CD4-positive, CD25-positive, alpha-beta regulatory T cell (primary cell): ENCODE measurements at regions not wholly inside any gene's neighbourhood (a gene's known extent, or its start where the extent isn't known, plus 50 kb on each side); places are given as distances from the start of the nearest gene placed in this dataset.

Experiments
- ATAC-seq, 2 donors: fragments of 150-1000 bp; cut with Tn5 transposase; one replicate each; pipeline ENCODE4 v1.10.0; 2021; ENCODE audit warnings: low read depth in 2 of 2, moderate number of reproducible peaks in 2 of 2, moderate library complexity in 1 of 2
- DNase-seq, 3 donors: peaks; one replicate each; pipeline versions ENCODE4 v3.0.0 to v3.0.0-alpha.2; 2012 to 2022; ENCODE audit warnings: mixed read lengths in 1 of 3
- H3K27ac ChIP-seq: one replicate; pipeline ENCODE4 v1.7.0; 2013; ENCODE audit warnings: mild to moderate bottlenecking, low read length; ENCODE audit not compliant: insufficient read depth, poor library complexity, severe bottlenecking
- H3K27me3 ChIP-seq: one replicate; pipeline ENCODE4 v1.7.0; 2013; ENCODE audit warnings: low read length; ENCODE audit not compliant: control insufficient read depth, insufficient read depth
- H3K36me3 ChIP-seq: one replicate; pipeline ENCODE4 v1.7.0; 2013; ENCODE audit warnings: mild to moderate bottlenecking, low read length, moderate library complexity; ENCODE audit not compliant: control insufficient read depth, insufficient read depth
- H3K4me1 ChIP-seq: 2 replicates; pipeline ENCODE4 v1.7.0; 2013; ENCODE audit warnings: mild to moderate bottlenecking, low read length; ENCODE audit not compliant: insufficient read depth, control insufficient read depth, poor library complexity, severe bottlenecking
- H3K4me3 ChIP-seq: one replicate; pipeline ENCODE4 v1.7.0; 2013; ENCODE audit warnings: low read depth, mild to moderate bottlenecking, low read length, moderate library complexity
- H3K9me3 ChIP-seq, 2 experiments: 1 replicate in 1 of 2; 2 replicates in 1 of 2; pipeline ENCODE4 v1.7.0; 2013; ENCODE audit warnings: low read length in 2 of 2, mild to moderate bottlenecking in 1 of 2, moderate library complexity in 1 of 2; ENCODE audit not compliant: control insufficient read depth in 2 of 2
- H3K27ac Mint-ChIP-seq, 3 donors: one replicate each; pipeline ENCODE4 v1.8.0; 2020 to 2022; ENCODE audit warnings: mild to moderate bottlenecking in 3 of 3, mixed read lengths in 3 of 3, moderate library complexity in 2 of 3
- H3K27me3 Mint-ChIP-seq: one replicate; pipeline ENCODE4 v1.8.0; 2022; ENCODE audit warnings: mild to moderate bottlenecking, mixed read lengths
- H3K36me3 Mint-ChIP-seq: one replicate; pipeline ENCODE4 v1.8.0; 2020; ENCODE audit warnings: mixed read lengths
- H3K4me1 Mint-ChIP-seq, 4 donors: one replicate each; pipeline ENCODE4 v1.8.0; 2020 to 2022; ENCODE audit warnings: mixed read lengths in 4 of 4, mild to moderate bottlenecking in 1 of 4
- H3K4me3 Mint-ChIP-seq, 4 donors: one replicate each; pipeline ENCODE4 v1.8.0; 2020 to 2022; ENCODE audit warnings: mild to moderate bottlenecking in 4 of 4, mixed read lengths in 4 of 4, moderate library complexity in 3 of 4
- H3K9me3 Mint-ChIP-seq, 7 donors: one replicate each; pipeline ENCODE4 v1.8.0; 2020 to 2022; ENCODE audit warnings: mixed read lengths in 7 of 7, mild to moderate bottlenecking in 3 of 7, moderate library complexity in 2 of 7

- no peak for DNase-seq
Observed at GRCh38 chrX:51437521-51437920, 58.9 kb downstream of the NUDT11 start.

GRCh38 chrX:51435101-51435500, 61.3 kb downstream of the NUDT11 start:
- no peaks in the 10 kb centered on the region for H3K27me3 Mint-ChIP-seq
- H3K9me3 ChIP-seq = no peaks in the 10 kb centered on the region
- ATAC-seq (no peak), DNase-seq (no peak)
- H3K36me3 ChIP-seq = no peaks in the 10 kb centered on the region
- H3K4me3 ChIP-seq = no peak overlapping the region
- H3K4me1 Mint-ChIP-seq = peaks cover 0 to 7% (median under 1%) of the 10 kb centered on the region in 4 donors
- H3K4me1 ChIP-seq = no peaks in the 10 kb centered on the region
- no peak overlapping the region for H3K4me3 Mint-ChIP-seq
- H3K27ac ChIP-seq = no peak overlapping the region
- H3K36me3 Mint-ChIP-seq = no peaks in the 10 kb centered on the region
- no peaks in the 10 kb centered on the region for H3K9me3 Mint-ChIP-seq
- no peak overlapping the region for H3K27ac Mint-ChIP-seq
- H3K27me3 ChIP-seq = no peaks in the 10 kb centered on the region

More at GRCh38 chrX:51437521-51437920, 58.9 kb downstream of the NUDT11 start:
- ATAC-seq = no peak
- peaks cover 0 to 4% (median 0%) of the 10 kb centered on the region in 4 donors for H3K4me1 Mint-ChIP-seq
- no peaks in the 10 kb centered on the region for H3K27me3 Mint-ChIP-seq
- no peaks in the 10 kb centered on the region for H3K36me3 Mint-ChIP-seq
- H3K36me3 ChIP-seq = no peaks in the 10 kb centered on the region
- no peak overlapping the region for H3K27ac ChIP-seq
- H3K27me3 ChIP-seq = no peaks in the 10 kb centered on the region
- H3K9me3 ChIP-seq = no peaks in the 10 kb centered on the region
- H3K9me3 Mint-ChIP-seq = peaks cover 0 to 3% (median 0%) of the 10 kb centered on the region in 7 donors
- no peaks in the 10 kb centered on the region for H3K4me1 ChIP-seq
- H3K4me3 Mint-ChIP-seq = no peak overlapping the region
- no peak overlapping the region for H3K27ac Mint-ChIP-seq
- H3K4me3 ChIP-seq = no peak overlapping the region

DNA sequence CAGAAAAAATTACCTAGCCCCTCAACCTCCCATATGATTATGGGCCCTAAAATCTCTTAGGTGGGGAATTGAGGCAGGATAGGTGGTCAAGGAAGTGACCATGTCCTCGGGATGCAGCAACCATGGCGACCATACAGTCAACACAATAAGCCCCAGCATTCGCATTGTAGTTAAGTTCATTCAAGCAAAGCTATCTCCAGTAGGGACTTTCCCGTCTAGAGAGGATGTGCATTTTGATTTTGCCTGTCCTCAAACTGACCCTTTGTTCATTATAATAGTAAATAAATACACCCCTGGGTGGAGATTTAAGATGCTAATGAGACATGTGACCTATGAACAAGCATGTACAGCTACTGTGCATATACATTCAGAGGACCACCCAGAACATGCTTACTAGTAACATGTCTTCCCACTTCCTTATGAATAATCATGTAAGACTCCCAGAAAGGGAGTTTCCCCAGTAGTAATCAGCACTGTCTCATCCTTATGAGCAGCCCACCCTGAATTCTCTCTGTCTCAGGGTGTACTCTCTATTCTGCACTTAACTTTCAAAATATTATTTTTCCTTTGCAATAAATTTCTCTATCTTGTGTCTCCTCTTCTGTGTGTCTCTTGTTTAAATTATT, 74.3 kb downstream of the NUDT11 start:
- H3K4me1 Mint-ChIP-seq = peaks cover 0 to 4% (median 2%) of the 10 kb centered on the region in 4 donors
- no peaks in the 10 kb centered on the region for H3K27me3 ChIP-seq
- H3K9me3 Mint-ChIP-seq = no peaks in the 10 kb centered on the region
- H3K36me3 ChIP-seq = no peaks in the 10 kb centered on the region
- ATAC-seq = no peak
- no peak overlapping the region for H3K4me3 Mint-ChIP-seq
- H3K4me3 ChIP-seq = no peak overlapping the region
- H3K27ac ChIP-seq = no peak overlapping the region
- no peak overlapping the region for H3K27ac Mint-ChIP-seq
- no peaks in the 10 kb centered on the region for H3K4me1 ChIP-seq
- H3K27me3 Mint-ChIP-seq = no peaks in the 10 kb centered on the region
- no peaks in the 10 kb centered on the region for H3K9me3 ChIP-seq
- H3K36me3 Mint-ChIP-seq = no peaks in the 10 kb centered on the region
- DNase-seq = no peak

- peaks cover 0 to 4% (median 2%) of the 10 kb centered on the region in 4 donors for H3K4me1 Mint-ChIP-seq
- peak overlapping the region in 2 of 3 donors; percentile 21 to 43 for H3K27ac Mint-ChIP-seq
- no peaks in the 10 kb centered on the region for H3K9me3 Mint-ChIP-seq
- H3K36me3 Mint-ChIP-seq = no peaks in the 10 kb centered on the region
- Histone ChIP-seq H3K27me3 (no peaks in the 10 kb centered on the region), H3K4me1 (no peaks in the 10 kb centered on the region), H3K36me3 (no peaks in the 10 kb centered on the region), H3K27ac (no peak overlapping the region), H3K4me3 (no peak overlapping the region), H3K9me3 (no peaks in the 10 kb centered on the region)
- peak; percentile 2 to 62 (median 46) for DNase-seq
- ATAC-seq = no peak
- H3K27me3 Mint-ChIP-seq = no peaks in the 10 kb centered on the region
- no peak overlapping the region for H3K4me3 Mint-ChIP-seq
Observed at GRCh38 chrX:51420610-51421009, 75.8 kb downstream of the NUDT11 start.

DNA sequence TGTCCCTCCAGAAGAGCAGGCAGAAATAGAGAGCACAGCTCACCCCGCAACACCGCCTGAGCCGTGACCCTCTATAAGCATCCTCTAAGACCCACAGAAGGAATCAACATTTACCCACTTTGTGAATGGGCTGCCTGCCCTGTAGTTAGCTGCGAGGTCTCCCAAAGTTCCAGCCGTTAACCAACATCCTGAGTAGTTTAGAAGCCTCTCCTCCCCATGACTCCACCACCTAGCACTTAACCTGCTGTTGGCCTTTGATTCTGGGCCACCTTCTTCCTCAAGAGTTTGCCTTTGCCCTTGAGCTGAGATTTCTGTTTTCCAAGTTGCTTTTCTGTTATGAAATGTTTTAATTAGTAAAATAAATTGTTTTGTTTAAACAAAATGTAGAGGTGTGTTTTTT, 75.8 kb downstream of the NUDT10 start:
- H3K36me3 Mint-ChIP-seq = peaks cover 3% of the 10 kb centered on the region

DNA sequence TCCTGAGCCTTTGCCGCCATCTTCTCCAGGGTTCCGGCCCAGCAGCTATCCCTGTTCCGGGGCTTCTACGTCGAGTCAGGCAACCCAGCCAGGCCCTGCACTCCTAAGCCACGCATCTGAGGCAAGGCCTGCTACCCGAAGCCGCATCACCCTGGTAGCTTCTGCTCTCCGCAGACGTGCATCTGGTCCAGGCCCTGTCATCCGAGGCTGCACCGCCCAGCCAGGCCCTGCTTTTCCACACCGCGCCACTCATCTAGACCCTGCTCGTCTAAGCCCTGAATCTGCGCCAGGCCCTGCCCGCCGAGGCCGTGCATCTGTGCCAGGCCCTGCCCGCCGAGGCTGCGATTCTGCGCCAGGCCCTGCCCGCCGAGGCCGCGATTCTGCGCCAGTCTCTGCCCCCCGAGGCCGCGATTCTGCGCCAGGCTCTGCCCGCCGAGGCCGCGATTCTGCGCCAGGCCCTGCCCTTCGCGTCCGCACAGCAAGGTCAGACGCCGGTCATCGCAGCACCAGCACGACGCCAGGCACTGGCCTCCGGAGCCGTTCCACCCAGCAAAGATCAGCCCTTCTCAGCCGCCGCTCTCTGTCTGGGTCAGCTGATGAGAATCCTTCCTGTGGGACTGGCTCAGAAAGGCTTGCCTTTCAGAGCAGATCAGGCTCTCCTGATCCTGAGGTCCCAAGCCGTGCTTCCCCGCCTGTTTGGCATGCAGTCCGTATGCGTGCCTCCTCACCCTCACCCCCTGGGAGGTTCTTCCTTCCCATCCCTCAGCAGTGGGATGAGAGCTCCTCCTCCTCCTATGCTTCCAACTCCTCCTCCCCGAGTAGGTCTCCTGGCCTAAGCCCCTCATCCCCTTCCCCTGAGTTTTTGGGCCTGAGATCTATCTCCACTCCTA, 75.1 kb downstream of the NUDT10 start:
- H3K36me3 ChIP-seq = no peaks in the 10 kb centered on the region
- H3K27ac ChIP-seq = no peak overlapping the region
- DNase-seq = no peak
- Mint-ChIP-seq H3K4me3 (no peak overlapping the region), H3K27me3 (no peaks in the 10 kb centered on the region), H3K36me3 (peaks cover 3% of the 10 kb centered on the region), H3K4me1 (peaks cover 0 to 4% (median 0%) of the 10 kb centered on the region in 4 donors), H3K27ac (no peak overlapping the region), H3K9me3 (no peaks in the 10 kb centered on the region)
- no peaks in the 10 kb centered on the region for H3K9me3 ChIP-seq
- no peaks in the 10 kb centered on the region for H3K4me1 ChIP-seq
- ATAC-seq = no peak
- H3K4me3 ChIP-seq = no peak overlapping the region
- H3K27me3 ChIP-seq = no peaks in the 10 kb centered on the region

More for the DNA sequence above, 75.8 kb downstream of the NUDT10 start:
- Histone ChIP-seq H3K27ac (no peak overlapping the region), H3K9me3 (no peaks in the 10 kb centered on the region), H3K27me3 (no peaks in the 10 kb centered on the region), H3K36me3 (no peaks in the 10 kb centered on the region), H3K4me3 (no peak overlapping the region), H3K4me1 (no peaks in the 10 kb centered on the region)
- H3K27ac Mint-ChIP-seq = peak overlapping the region in 1 of 3 donors; percentile 32
- H3K4me1 Mint-ChIP-seq = peaks cover 0 to 4% (median 0%) of the 10 kb centered on the region in 4 donors
- no peak overlapping the region for H3K4me3 Mint-ChIP-seq
- no peak for ATAC-seq
- peaks cover 0 to under 1% (median 0%) of the 10 kb centered on the region in 7 donors for H3K9me3 Mint-ChIP-seq
- no peak for DNase-seq
- no peaks in the 10 kb centered on the region for H3K27me3 Mint-ChIP-seq

DNA sequence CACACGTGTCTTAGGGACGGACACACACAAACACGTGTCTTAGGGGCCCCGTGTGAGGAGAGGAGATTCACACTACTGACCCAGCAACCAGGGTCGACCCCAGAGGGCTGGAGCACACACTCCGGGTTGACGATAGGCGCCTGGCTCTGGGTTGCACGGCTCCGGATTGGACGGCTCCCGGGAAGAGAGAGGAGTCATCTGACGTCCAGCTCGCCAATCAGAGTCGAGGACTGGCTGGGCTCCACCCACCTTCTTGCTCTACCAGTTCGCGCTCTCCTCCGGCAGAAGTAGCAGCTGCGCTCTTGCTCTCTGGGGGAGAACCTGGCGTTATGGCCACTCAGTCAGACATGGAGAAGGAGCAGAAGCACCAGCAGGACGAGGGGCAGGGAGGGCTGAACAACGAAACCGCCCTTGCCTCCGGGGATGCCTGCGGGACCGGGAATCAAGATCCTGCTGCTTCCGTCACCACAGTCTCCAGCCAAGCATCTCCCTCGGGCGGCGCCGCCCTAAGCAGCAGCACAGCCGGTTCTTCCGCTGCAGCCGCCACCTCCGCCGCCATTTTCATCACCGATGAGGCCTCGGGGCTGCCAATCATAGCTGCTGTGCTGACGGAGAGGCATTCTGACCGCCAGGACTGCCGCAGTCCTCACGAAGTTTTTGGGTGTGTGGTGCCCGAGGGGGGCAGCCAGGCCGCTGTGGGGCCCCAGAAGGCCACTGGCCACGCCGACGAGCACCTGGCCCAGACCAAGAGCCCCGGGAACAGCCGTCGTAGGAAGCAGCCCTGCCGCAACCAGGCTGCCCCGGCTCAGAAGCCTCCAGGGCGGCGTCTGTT, 74.3 kb downstream of the NUDT10 start:
- DNase-seq = no peak
- H3K4me1 ChIP-seq = no peaks in the 10 kb centered on the region
- no peak overlapping the region for H3K4me3 Mint-ChIP-seq
- H3K27ac Mint-ChIP-seq = no peak overlapping the region
- H3K36me3 ChIP-seq = no peaks in the 10 kb centered on the region
- no peak overlapping the region for H3K4me3 ChIP-seq
- no peak for ATAC-seq
- H3K27me3 Mint-ChIP-seq = no peaks in the 10 kb centered on the region
- H3K9me3 ChIP-seq = no peaks in the 10 kb centered on the region
- H3K4me1 Mint-ChIP-seq = peaks cover 0 to 4% (median 0%) of the 10 kb centered on the region in 4 donors
- no peak overlapping the region for H3K27ac ChIP-seq
- H3K36me3 Mint-ChIP-seq = peaks cover 3% of the 10 kb centered on the region
- H3K9me3 Mint-ChIP-seq = no peaks in the 10 kb centered on the region
- no peaks in the 10 kb centered on the region for H3K27me3 ChIP-seq
